ENCODE measurements at regions not wholly inside any gene's neighbourhood (a gene's known extent, or its start where the extent isn't known, plus 50 kb on each side); places are given as distances from the start of the nearest gene placed in this dataset.
"Not testable (repeated sequence)": the region's sequence is repeated elsewhere in the genome, so short reads cannot be mapped to it uniquely, and the experiment has no call there.

DNA sequence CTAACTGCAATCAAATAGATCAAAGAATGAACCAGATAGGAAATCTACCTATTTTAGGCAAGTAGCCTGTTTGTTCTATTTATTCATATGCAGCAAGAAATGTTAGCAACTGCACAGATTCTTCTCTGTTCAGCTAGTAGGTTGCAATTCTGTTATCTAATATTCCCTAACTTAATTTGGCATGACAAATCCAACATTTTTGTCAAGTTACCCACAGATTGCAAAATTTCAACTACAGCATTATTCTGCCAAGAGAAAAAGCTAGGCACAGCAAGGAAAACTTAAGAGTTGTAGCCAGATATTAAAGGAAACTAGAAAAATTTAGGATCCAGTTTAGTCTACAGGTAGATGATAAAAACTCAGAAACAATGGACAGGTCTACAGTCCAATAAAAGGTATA, 104.4 kb upstream of the SYNCRIP start:
- H3K4me1 Mint-ChIP-seq: no peaks in the 10 kb centered on the region
- H3K9me3 Mint-ChIP-seq: no peaks in the 10 kb centered on the region
- no peak overlapping the region for H3K4me3 Mint-ChIP-seq
- no peaks in the 10 kb centered on the region for H3K36me3 Mint-ChIP-seq (ENCODE audit: low read depth)
- H3K27me3 Mint-ChIP-seq (ENCODE audit: low read depth): no peaks in the 10 kb centered on the region
- H3K27ac Mint-ChIP-seq: no peak overlapping the region
- no peak for TF ChIP-seq CTCF (IDR thresholded peaks at IDR 0.05; ENCODE audit: unreplicated experiment in 3 of 3)

DNA sequence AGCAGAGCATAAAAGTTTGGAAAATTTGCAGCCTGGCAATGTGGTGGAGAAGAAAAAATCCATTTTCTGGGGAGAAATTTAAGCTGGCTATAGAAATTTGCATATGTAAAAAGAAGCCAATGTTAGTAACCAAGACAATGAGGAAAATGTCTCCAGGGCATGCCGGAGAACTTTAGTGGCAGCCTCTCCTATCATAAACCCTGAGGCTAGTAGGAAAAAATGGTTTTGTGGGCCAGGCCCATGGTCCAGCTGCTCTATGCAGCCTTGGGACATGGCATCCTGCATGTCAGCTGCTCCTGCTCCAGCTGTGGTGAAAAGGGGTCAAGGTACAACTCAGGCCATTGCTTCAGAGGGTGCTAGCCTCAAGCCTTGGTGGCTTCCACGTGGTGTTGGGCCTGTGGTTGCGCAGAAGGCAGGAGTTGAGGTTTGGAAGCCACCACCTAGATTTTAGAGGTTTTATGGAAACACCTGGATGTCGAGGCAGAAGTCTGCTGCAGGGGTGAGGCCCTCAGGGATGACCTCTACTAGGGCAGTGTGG, 101.8 kb upstream of the SYNCRIP start:
- no peaks in the 10 kb centered on the region for H3K27me3 Mint-ChIP-seq (ENCODE audit: low read depth)

DNA sequence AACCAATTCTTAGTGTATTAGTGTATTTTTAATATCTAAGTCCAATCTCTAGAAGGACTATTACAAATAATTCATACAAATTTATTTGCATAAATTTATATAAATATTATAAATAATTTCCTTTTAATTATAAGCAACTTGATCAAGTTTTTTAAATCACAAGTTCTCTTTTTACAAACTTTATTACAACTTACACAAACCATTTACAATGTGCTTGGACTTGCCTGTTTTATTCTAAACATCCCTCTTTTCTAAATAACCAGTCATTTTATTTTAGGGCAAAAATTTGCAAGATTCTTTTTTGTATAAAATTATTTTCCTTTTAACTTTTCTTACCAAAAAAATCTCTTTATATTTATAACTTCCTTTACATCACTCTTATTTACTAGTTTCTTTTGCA, 83.5 kb upstream of the SYNCRIP start:
- Mint-ChIP-seq H3K4me3 (no peak overlapping the region), H3K27ac (no peak overlapping the region), H3K27me3 (ENCODE audit: low read depth) (no peaks in the 10 kb centered on the region), H3K36me3 (ENCODE audit: low read depth) (no peaks in the 10 kb centered on the region), H3K9me3 (peaks cover 2% of the 10 kb centered on the region), H3K4me1 (no peaks in the 10 kb centered on the region)
- TF ChIP-seq CTCF (IDR thresholded peaks at IDR 0.05; ENCODE audit: unreplicated experiment in 3 of 3): no peak

More for the DNA sequence above, 101.8 kb upstream of the SYNCRIP start:
- H3K36me3 Mint-ChIP-seq (ENCODE audit: low read depth): no peaks in the 10 kb centered on the region
- no peaks in the 10 kb centered on the region for H3K4me1 Mint-ChIP-seq
- no peak for TF ChIP-seq CTCF (IDR thresholded peaks at IDR 0.05; ENCODE audit: unreplicated experiment in 3 of 3)
- no peak overlapping the region for H3K4me3 Mint-ChIP-seq
- no peak overlapping the region for H3K27ac Mint-ChIP-seq
- H3K9me3 Mint-ChIP-seq: peaks cover 2% of the 10 kb centered on the region

DNA sequence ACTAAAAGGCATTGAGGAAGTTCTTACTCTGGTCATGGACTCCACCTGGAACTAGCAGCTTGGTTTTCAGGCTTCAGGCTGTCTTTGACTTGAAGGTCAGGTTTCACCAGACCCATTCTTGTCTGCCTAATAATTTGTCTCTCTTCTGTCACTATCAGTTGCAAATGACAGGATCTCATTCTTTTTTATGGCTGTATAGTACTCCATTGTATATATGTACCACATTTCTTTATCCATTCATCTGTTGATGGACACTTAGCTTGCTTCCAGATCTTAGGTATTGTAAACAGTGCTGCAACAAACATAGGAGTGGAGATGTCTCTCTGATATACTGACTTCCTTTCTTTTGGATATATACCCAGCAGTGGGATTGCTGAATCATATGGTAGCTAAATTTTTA, 73.1 kb upstream of the SYNCRIP start:
- no peaks in the 10 kb centered on the region for H3K27me3 Mint-ChIP-seq (ENCODE audit: low read depth)
- H3K27ac Mint-ChIP-seq: no peak overlapping the region
- no peaks in the 10 kb centered on the region for H3K36me3 Mint-ChIP-seq (ENCODE audit: low read depth)
- H3K9me3 Mint-ChIP-seq: peaks cover 10% of the 10 kb centered on the region
- TF ChIP-seq CTCF (IDR thresholded peaks at IDR 0.05; ENCODE audit: unreplicated experiment in 3 of 3): no peak
- H3K4me3 Mint-ChIP-seq: no peak overlapping the region
- H3K4me1 Mint-ChIP-seq: no peaks in the 10 kb centered on the region

DNA sequence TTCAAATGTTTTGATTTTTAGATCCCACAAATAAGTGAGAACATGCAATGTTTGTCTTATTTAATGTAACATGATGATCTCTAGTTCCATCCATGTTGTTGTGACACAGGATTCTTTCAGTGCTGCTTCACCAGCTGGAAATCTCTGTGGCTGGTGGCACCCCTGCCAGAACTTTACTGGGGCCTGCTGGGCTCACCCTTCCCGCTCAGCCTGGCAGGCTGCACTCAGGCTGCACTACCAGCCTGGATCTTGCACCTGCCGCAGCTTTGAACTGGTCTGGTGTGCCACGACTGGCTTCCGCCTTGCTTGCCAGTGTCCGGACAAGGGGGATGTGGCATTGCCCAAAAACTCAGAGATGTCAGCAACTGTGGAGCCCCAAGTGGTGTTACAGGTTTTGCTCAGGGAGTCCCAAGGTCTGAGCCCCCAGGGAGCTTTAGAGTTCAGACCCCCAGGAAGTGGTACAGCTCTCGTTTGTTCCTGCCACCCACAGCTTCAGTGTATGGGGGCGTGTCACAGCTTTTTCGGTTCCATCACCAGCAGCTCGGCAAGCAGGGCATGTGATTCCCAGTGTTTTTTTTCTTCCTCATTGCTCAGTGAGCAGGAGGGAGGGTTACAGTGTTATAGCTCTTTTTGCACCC, 72.3 kb upstream of the SYNCRIP start:
- Mint-ChIP-seq H3K4me1 (no peaks in the 10 kb centered on the region), H3K27me3 (ENCODE audit: low read depth) (no peaks in the 10 kb centered on the region), H3K9me3 (peaks cover 15% of the 10 kb centered on the region), H3K36me3 (ENCODE audit: low read depth) (no peaks in the 10 kb centered on the region), H3K4me3 (no peak overlapping the region), H3K27ac (no peak overlapping the region)
- TF ChIP-seq CTCF (IDR thresholded peaks at IDR 0.05; ENCODE audit: unreplicated experiment in 3 of 3): no peak

DNA sequence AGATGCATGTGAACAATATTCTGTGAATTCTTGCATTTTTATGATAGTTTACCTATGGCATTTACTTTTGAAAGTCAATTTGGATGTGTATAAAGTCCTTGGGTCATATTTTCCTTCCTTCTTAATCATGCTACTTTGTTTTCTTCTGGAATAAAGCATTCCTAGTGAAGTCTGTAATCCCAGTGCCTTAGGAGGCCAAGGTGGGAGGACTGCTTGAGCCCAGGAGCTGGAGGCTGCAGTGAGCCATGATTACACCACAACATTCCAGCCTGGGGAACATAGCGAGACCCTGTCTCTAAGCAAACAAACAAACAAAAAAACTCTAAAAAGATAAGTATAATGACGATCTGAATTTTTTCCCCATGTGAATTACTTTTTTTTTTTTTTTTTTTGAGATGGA, 69.7 kb upstream of the SYNCRIP start:
- no peaks in the 10 kb centered on the region for H3K27me3 Mint-ChIP-seq (ENCODE audit: low read depth)
- H3K4me1 Mint-ChIP-seq: no peaks in the 10 kb centered on the region
- no peak overlapping the region for H3K27ac Mint-ChIP-seq
- H3K9me3 Mint-ChIP-seq: peaks cover 24% of the 10 kb centered on the region
- no peak for TF ChIP-seq CTCF (IDR thresholded peaks at IDR 0.05; ENCODE audit: unreplicated experiment in 3 of 3)
- no peak overlapping the region for H3K4me3 Mint-ChIP-seq
- no peaks in the 10 kb centered on the region for H3K36me3 Mint-ChIP-seq (ENCODE audit: low read depth)

GRCh38 chr6:85707515-85708145, 64.9 kb upstream of the SYNCRIP start:
- not testable (repeated sequence) for H3K36me3 Mint-ChIP-seq (ENCODE audit: low read depth); H3K27me3 Mint-ChIP-seq (ENCODE audit: low read depth); H3K27ac Mint-ChIP-seq; H3K4me1 Mint-ChIP-seq; H3K4me3 Mint-ChIP-seq
- H3K9me3 Mint-ChIP-seq: peaks cover 17% of the 10 kb centered on the region

Measured in nephron (organoid).